ENCODE measurements at regions not wholly inside any gene's neighbourhood (a gene's known extent, or its start where the extent isn't known, plus 50 kb on each side); places are given as distances from the start of the nearest gene placed in this dataset.
"Not testable (repeated sequence)": the region's sequence is repeated elsewhere in the genome, so short reads cannot be mapped to it uniquely, and the experiment has no call there.

GRCh38 chr10:27341001-27341400, 100.4 kb upstream of the ACBD5 start:
- H3K9me3 ChIP-seq (ENCODE audit: control insufficient read depth, low read depth, low read length): no peaks in the 10 kb centered on the region
- H3K27me3 ChIP-seq (ENCODE audit: insufficient read depth, low read length): no peaks in the 10 kb centered on the region
- no peak overlapping the region for H3K4me2 ChIP-seq (ENCODE audit: insufficient read depth, insufficient read length, low read length)
- H3K27ac Mint-ChIP-seq: no peak overlapping the region
- H3K79me1 ChIP-seq (ENCODE audit: insufficient read depth, low read depth, low read length, poor library complexity, severe bottlenecking): no peaks in the 10 kb centered on the region
- H2BK5ac ChIP-seq (ENCODE audit: insufficient read length, low read length): no peak overlapping the region
- H2BK12ac ChIP-seq (ENCODE audit: insufficient read length, low read depth, low read length): no peak overlapping the region
- H3K79me2 ChIP-seq (ENCODE audit: insufficient read depth, low read length): no peaks in the 10 kb centered on the region
- no peak overlapping the region for H2BK20ac ChIP-seq (ENCODE audit: low read depth, low read length, poor library complexity, severe bottlenecking)
- H2BK15ac ChIP-seq (ENCODE audit: low read depth, low read length): no peak overlapping the region
- no peak overlapping the region for H4K8ac ChIP-seq (replicated peaks; ENCODE audit: insufficient read length, low read depth, low read length)
- no peaks in the 10 kb centered on the region for H3K4me1 ChIP-seq (ENCODE audit: insufficient read depth, low read length)
- H3K27ac ChIP-seq (ENCODE audit: insufficient read length, low read depth, low read length): no peak overlapping the region
- no peaks in the 10 kb centered on the region for H3K23me2 ChIP-seq (ENCODE audit: insufficient read length, low read depth, low read length, poor library complexity, severe bottlenecking)
- no peak overlapping the region for H3K18ac ChIP-seq (ENCODE audit: insufficient read length, low read depth, low read length)
- H3K4me1 Mint-ChIP-seq: peaks cover 8 to 10% of the 10 kb centered on the region in 2 experiments
- no peak overlapping the region for H2AFZ ChIP-seq (ENCODE audit: low read length)
- H3K56ac ChIP-seq (ENCODE audit: insufficient read length, low read depth, low read length): no peak overlapping the region
- H3K36me3 Mint-ChIP-seq (ENCODE audit: insufficient read depth in 1 of 3, low read depth in 3 of 3): no peaks in the 10 kb centered on the region
- H3T11ph ChIP-seq (ENCODE audit: low read length): no peak overlapping the region
- DNase-seq: no peak
- H4K91ac ChIP-seq (ENCODE audit: insufficient read length, low read depth, low read length): no peak overlapping the region
- H3K4me3 Mint-ChIP-seq: no peak overlapping the region
- no peaks in the 10 kb centered on the region for H3K27me3 Mint-ChIP-seq (ENCODE audit: low read depth)
- no peaks in the 10 kb centered on the region for H3K9me3 Mint-ChIP-seq
- no peak overlapping the region for H2AK5ac ChIP-seq (ENCODE audit: insufficient read length, low read length)
- no peaks in the 10 kb centered on the region for H4K20me1 ChIP-seq (ENCODE audit: control insufficient read depth, insufficient read depth, insufficient read length)
- no CpG with 5 or more reads among the region's 3 CpGs for WGBS (ENCODE audit: extremely low coverage, insufficient read length, low lambda C conversion rate)
- no peak overlapping the region for H3K14ac ChIP-seq (ENCODE audit: insufficient read depth, low read length)
- no peak overlapping the region for H3K9ac ChIP-seq (ENCODE audit: extremely low read depth, insufficient read length, low read length)
- no peak for TF ChIP-seq CTCF (conservative IDR thresholded peaks at IDR 0.05)
- no peak overlapping the region for H4K5ac ChIP-seq (ENCODE audit: insufficient read length, low read depth, low read length)
- no peak overlapping the region for H3K4ac ChIP-seq (ENCODE audit: low read depth, low read length)
- no peak overlapping the region for H3K23ac ChIP-seq (ENCODE audit: insufficient read length, low read depth, low read length)
- no peak overlapping the region for H2BK120ac ChIP-seq (ENCODE audit: low read depth, low read length, poor library complexity, severe bottlenecking)

DNA sequence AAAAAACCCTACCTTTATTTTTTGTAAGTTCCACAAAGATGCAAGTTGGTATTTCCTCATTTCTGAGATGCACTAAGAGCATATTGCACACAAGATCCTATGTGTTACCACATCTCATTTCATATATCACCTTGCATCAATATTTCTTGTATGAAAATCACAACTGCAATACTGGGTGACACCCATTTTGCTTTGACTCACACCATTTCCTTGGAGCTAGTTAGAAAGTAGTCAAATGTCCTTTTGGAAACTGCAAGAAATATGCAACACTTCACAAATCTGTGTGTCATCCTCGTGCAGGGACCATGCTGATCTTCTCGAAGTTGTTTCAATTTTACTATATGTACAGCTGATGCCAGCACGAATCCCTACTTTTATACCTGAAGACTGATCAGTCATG, 94.6 kb upstream of the ACBD5 start:
- H3K27ac ChIP-seq (ENCODE audit: insufficient read length, low read depth, low read length); H3K27ac Mint-ChIP-seq; H4K20me1 ChIP-seq (ENCODE audit: control insufficient read depth, insufficient read depth, insufficient read length); H2AK5ac ChIP-seq (ENCODE audit: insufficient read length, low read length); H3K14ac ChIP-seq (ENCODE audit: insufficient read depth, low read length); H3T11ph ChIP-seq (ENCODE audit: low read length); H4K8ac ChIP-seq (replicated peaks; ENCODE audit: insufficient read length, low read depth, low read length); H3K23ac ChIP-seq (ENCODE audit: insufficient read length, low read depth, low read length); H2BK5ac ChIP-seq (ENCODE audit: insufficient read length, low read length); H2BK120ac ChIP-seq (ENCODE audit: low read depth, low read length, poor library complexity, severe bottlenecking); H2BK12ac ChIP-seq (ENCODE audit: insufficient read length, low read depth, low read length); H3K4me1 Mint-ChIP-seq; H4K91ac ChIP-seq (ENCODE audit: insufficient read length, low read depth, low read length); H3K9me3 Mint-ChIP-seq; H3K9me3 ChIP-seq (ENCODE audit: control insufficient read depth, low read depth, low read length); H2BK15ac ChIP-seq (ENCODE audit: low read depth, low read length); H3K27me3 Mint-ChIP-seq (ENCODE audit: low read depth); H3K4me3 Mint-ChIP-seq; H3K79me1 ChIP-seq (ENCODE audit: insufficient read depth, low read depth, low read length, poor library complexity, severe bottlenecking); H3K79me2 ChIP-seq (ENCODE audit: insufficient read depth, low read length); H2BK20ac ChIP-seq (ENCODE audit: low read depth, low read length, poor library complexity, severe bottlenecking); H3K23me2 ChIP-seq (ENCODE audit: insufficient read length, low read depth, low read length, poor library complexity, severe bottlenecking); H3K4me2 ChIP-seq (ENCODE audit: insufficient read depth, insufficient read length, low read length); H3K18ac ChIP-seq (ENCODE audit: insufficient read length, low read depth, low read length); H2AFZ ChIP-seq (ENCODE audit: low read length); H3K36me3 Mint-ChIP-seq (ENCODE audit: insufficient read depth in 1 of 3, low read depth in 3 of 3); H4K5ac ChIP-seq (ENCODE audit: insufficient read length, low read depth, low read length); H3K4me1 ChIP-seq (ENCODE audit: insufficient read depth, low read length); H3K27me3 ChIP-seq (ENCODE audit: insufficient read depth, low read length); H3K56ac ChIP-seq (ENCODE audit: insufficient read length, low read depth, low read length); H3K9ac ChIP-seq (ENCODE audit: extremely low read depth, insufficient read length, low read length); DNase-seq; H3K4ac ChIP-seq (ENCODE audit: low read depth, low read length): not testable (repeated sequence)
- no CpG with 5 or more reads among the region's 3 CpGs for WGBS (ENCODE audit: extremely low coverage, insufficient read length, low lambda C conversion rate)
